ENCODE measurements at regions not wholly inside any gene's neighbourhood (a gene's known extent, or its start where the extent isn't known, plus 50 kb on each side); places are given as distances from the start of the nearest gene placed in this dataset.

GRCh38 chr10:28754930-28755718 lies 77.8 kb downstream of the BAMBI start:
- TF ChIP-seq CTCF (IDR thresholded peaks at IDR 0.05), result no peak
- no peak for TF ChIP-seq POLR2A (IDR thresholded peaks at IDR 0.05)
- TF ChIP-seq POLR2AphosphoS5 (IDR thresholded peaks at IDR 0.05), result no peak
- no peak for TF ChIP-seq EP300 (IDR thresholded peaks at IDR 0.05)
